SK-N-SH (cell line): ENCODE measurements at regions not wholly inside any gene's neighbourhood (a gene's known extent, or its start where the extent isn't known, plus 50 kb on each side); places are given as distances from the start of the nearest gene placed in this dataset.

Experiments
- CTCF ChIA-PET: fragments of 300-600, 350-600 bp; formaldehyde crosslinking; extraction: SDS; loops from one replicate; lab custom pipeline; 2021; lab: Yijun Ruan, JAX
- POLR2A ChIA-PET: fragments of 350-600 bp; sonication (Branson Sonifier 250); formaldehyde crosslinking; extraction: SDS; loops from one replicate; lab custom pipeline; 2020; ENCODE audit warnings: antibody characterized with exemption, inconsistent platforms; lab: Yijun Ruan, JAX
- DNase-seq: peaks from one replicate; pipeline ENCODE4 v3.0.0; 2012
- H2AFZ ChIP-seq: fragments of 200-600 bp; sonication (generic); 2 replicates; pipeline ENCODE4 v1.8.1; 2016; ENCODE audit warnings: antibody characterized with exemption, mild to moderate bottlenecking, low read depth
- H3F3A ChIP-seq: fragments of 200-600 bp; sonication (generic); replicated peaks from 2 replicates; pipeline ENCODE3; 2016; ENCODE audit warnings: antibody characterized with exemption, mild to moderate bottlenecking; ENCODE audit not compliant: insufficient read depth
- H3K27ac ChIP-seq, 2 experiments: fragments of 200-500 bp in 1 of 2; fragments of 200-600 bp in 1 of 2; sonication (Bioruptor generic) in 1 of 2; sonication (generic), shearing (Covaris generic) in 1 of 2; 2 replicates each; pipeline versions ENCODE4 v1.5.1 to v1.6.1; 2014 to 2016; ENCODE audit warnings: low read depth in 2 of 2, inconsistent platforms in 1 of 2, low read length in 1 of 2, mild to moderate bottlenecking in 1 of 2, mixed read lengths in 1 of 2
- H3K27me3 ChIP-seq: fragments of 200-600 bp; sonication (generic), shearing (Covaris generic); 2 replicates; pipeline ENCODE4 v1.6.1; 2016; ENCODE audit warnings: mixed run types; ENCODE audit not compliant: insufficient read depth
- H3K36me3 ChIP-seq, 2 experiments: fragments of 200-500 bp in 1 of 2; fragments of 200-600 bp in 1 of 2; sonication (Bioruptor generic) in 1 of 2; sonication (generic) in 1 of 2; replicated peaks in 1 of 2; 2 replicates each; pipeline versions ENCODE3 to v1.5.1; 2014 to 2016; ENCODE audit warnings: low read length in 1 of 2, mild to moderate bottlenecking in 1 of 2; ENCODE audit not compliant: insufficient read depth in 2 of 2, control insufficient read depth in 1 of 2
- H3K4me1 ChIP-seq, 2 experiments: fragments of 200-500 bp in 1 of 2; fragments of 200-600 bp in 1 of 2; sonication (Bioruptor generic) in 1 of 2; sonication (generic), shearing (Covaris generic) in 1 of 2; 2 replicates each; pipeline versions ENCODE4 v1.5.1 to v1.6.1; 2014 to 2016; ENCODE audit warnings: low read depth in 1 of 2, low read length in 1 of 2, mixed run types in 1 of 2; ENCODE audit not compliant: insufficient read depth in 2 of 2, control insufficient read depth in 1 of 2
- H3K4me2 ChIP-seq: fragments of 200-600 bp; sonication (generic), shearing (Covaris generic); 2 replicates; pipeline ENCODE4 v1.6.1; 2017; ENCODE audit warnings: mixed run types
- H3K4me3 ChIP-seq, 2 experiments: fragments of 200-500 bp in 1 of 2; fragments of 200-600 bp in 1 of 2; sonication (Bioruptor generic) in 1 of 2; sonication (generic), shearing (Covaris generic) in 1 of 2; 2 replicates each; pipeline versions ENCODE4 v1.5.1 to v1.8.1; 2014 to 2016; ENCODE audit warnings: low read depth in 2 of 2, inconsistent platforms in 1 of 2, low read length in 1 of 2, mild to moderate bottlenecking in 1 of 2, mixed read lengths in 1 of 2, moderate library complexity in 1 of 2
- H3K79me2 ChIP-seq: fragments of 200-600 bp; sonication (generic); 2 replicates; pipeline ENCODE4 v1.8.1; 2017; ENCODE audit warnings: mild to moderate bottlenecking; ENCODE audit not compliant: insufficient read depth
- H3K9ac ChIP-seq: fragments of 200-600 bp; sonication (generic); 2 replicates; pipeline ENCODE4 v1.6.1; 2017; ENCODE audit warnings: mixed run types
- H3K9me2 ChIP-seq: fragments of 200-600 bp; sonication (generic); 2 replicates; pipeline ENCODE4 v1.6.1; 2017; ENCODE audit warnings: mixed run types
- H3K9me3 ChIP-seq: fragments of 200-600 bp; sonication (generic); 2 replicates; pipeline ENCODE4 v1.6.1; 2017; ENCODE audit warnings: mixed run types, mild to moderate bottlenecking, moderate library complexity
- H4K20me1 ChIP-seq: fragments of 200-600 bp; sonication (generic); 2 replicates; pipeline ENCODE4 v1.6.1; 2017; ENCODE audit warnings: mild to moderate bottlenecking, mixed run types; ENCODE audit not compliant: insufficient read depth
- EZH2phosphoT487 ChIP-seq: fragments of 200-600 bp; sonication (generic); IDR thresholded peaks from 2 replicates; pipeline ENCODE4 v1.6.1; 2017; ENCODE audit warnings: low read depth, mixed run types, mild to moderate bottlenecking, antibody characterized with exemption, moderate library complexity, borderline replicate concordance
- FOXJ3 ChIP-seq: sonication (generic); formaldehyde crosslinking; IDR thresholded peaks from 2 replicates; pipeline ENCODE4 v1.5.1; 2020; ENCODE audit warnings: mild to moderate bottlenecking, missing genetic modification reagents
- GABPA ChIP-seq: IDR thresholded peaks from 2 replicates; pipeline ENCODE4 v1.4.0; 2012; ENCODE audit warnings: low read depth, mild to moderate bottlenecking
- IRF3 ChIP-seq: fragments of 150-350 bp; IDR thresholded peaks from 2 replicates; pipeline ENCODE4 v1.6.1; 2016; ENCODE audit warnings: mild to moderate bottlenecking, low read depth, low read length
- NRF1 ChIP-seq: IDR thresholded peaks from 2 replicates; pipeline ENCODE4 v1.6.1; 2012; ENCODE audit warnings: low read depth, mild to moderate bottlenecking, low read length
- RXRA ChIP-seq: IDR thresholded peaks from 2 replicates; pipeline ENCODE4 v1.4.0; 2012; ENCODE audit warnings: low read depth, mild to moderate bottlenecking, borderline replicate concordance
- TEAD4 ChIP-seq: IDR thresholded peaks from 2 replicates; pipeline ENCODE4 v1.4.0; 2012; ENCODE audit warnings: mild to moderate bottlenecking, borderline replicate concordance; ENCODE audit not compliant: insufficient read depth
- WGBS: methylation state at CpG from one replicate; pipeline ENCODE4 v1.1.6; 2017; ENCODE audit warnings: low lambda C conversion rate; 5-methylcytosine and 5-hydroxymethylcytosine counted together
- TF ChIP-seq, protein P1 (sequence below): IDR thresholded peaks from 2 replicates; pipeline ENCODE4 v1.4.0; 2012; ENCODE audit warnings: low read depth, borderline replicate concordance

- H3K79me2 ChIP-seq: no peaks in the 10 kb centered on the region
- no peaks in the 10 kb centered on the region for H3K27me3 ChIP-seq
- no peaks in the 10 kb centered on the region for H3F3A ChIP-seq
- H2AFZ ChIP-seq: no peak overlapping the region
- POLR2A ChIA-PET: no interaction called here
- 10% methylated on average over 5 of the region's 5 CpGs for WGBS
- H3K27ac ChIP-seq: no peak overlapping the region
- H3K9me2 ChIP-seq: no peaks in the 10 kb centered on the region
- CTCF ChIA-PET: interaction anchor here (0.8 kb wide), 1 partner anchor 55 kb away, joined by 4 read pairs; no protein-coding TSS in a partner anchor
- H3K4me2 ChIP-seq: no peak overlapping the region
- peaks cover 0 to 7% of the 10 kb centered on the region in 2 experiments; a peak in 1 of 4 replicates for H3K4me1 ChIP-seq
- no peaks in the 10 kb centered on the region for H3K9me3 ChIP-seq
- no peak overlapping the region for H3K4me3 ChIP-seq
- no peaks in the 10 kb centered on the region for H4K20me1 ChIP-seq
- DNase-seq: no peak
- H3K9ac ChIP-seq: no peak overlapping the region
- no peaks in the 10 kb centered on the region for H3K36me3 ChIP-seq
- TF ChIP-seq, protein P1, sequence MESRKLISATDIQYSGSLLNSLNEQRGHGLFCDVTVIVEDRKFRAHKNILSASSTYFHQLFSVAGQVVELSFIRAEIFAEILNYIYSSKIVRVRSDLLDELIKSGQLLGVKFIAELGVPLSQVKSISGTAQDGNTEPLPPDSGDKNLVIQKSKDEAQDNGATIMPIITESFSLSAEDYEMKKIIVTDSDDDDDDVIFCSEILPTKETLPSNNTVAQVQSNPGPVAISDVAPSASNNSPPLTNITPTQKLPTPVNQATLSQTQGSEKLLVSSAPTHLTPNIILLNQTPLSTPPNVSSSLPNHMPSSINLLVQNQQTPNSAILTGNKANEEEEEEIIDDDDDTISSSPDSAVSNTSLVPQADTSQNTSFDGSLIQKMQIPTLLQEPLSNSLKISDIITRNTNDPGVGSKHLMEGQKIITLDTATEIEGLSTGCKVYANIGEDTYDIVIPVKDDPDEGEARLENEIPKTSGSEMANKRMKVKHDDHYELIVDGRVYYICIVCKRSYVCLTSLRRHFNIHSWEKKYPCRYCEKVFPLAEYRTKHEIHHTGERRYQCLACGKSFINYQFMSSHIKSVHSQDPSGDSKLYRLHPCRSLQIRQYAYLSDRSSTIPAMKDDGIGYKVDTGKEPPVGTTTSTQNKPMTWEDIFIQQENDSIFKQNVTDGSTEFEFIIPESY: no peak
- no peak for TF ChIP-seq GABPA
- TF ChIP-seq FOXJ3 (CRISPR knock-in tag): no peak
These were observed 82.5 kb downstream of the THNSL2 start for GRCh38 chr2:88252646-88253045.

DNA sequence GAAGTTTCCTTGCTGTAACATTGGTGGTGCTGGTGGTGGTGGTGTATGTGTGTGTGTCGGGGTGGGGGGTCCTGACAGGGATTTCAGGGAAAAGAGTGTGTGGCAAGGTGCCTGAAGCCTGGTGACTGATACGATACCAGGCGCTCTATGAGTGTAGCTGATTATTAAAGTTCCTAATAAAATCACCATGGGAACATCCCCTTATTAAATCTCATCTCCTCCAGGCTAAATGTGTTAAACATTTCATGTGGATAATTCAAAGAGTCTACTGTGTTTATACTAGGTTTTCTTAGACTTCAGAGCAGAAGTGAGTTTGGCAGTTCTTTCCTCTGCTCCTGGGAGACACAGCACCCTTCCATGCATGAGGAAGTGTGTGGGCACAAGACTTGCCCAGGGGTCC, 82.0 kb downstream of the THNSL2 start:
- TF ChIP-seq, protein P1: no peak
- TF ChIP-seq EZH2phosphoT487: no peak
- no peak for TF ChIP-seq TEAD4
- no peak for TF ChIP-seq IRF3
- TF ChIP-seq NRF1: no peak
- no peak for TF ChIP-seq RXRA
- H3K27ac ChIP-seq: no peak overlapping the region
- H3F3A ChIP-seq: no peaks in the 10 kb centered on the region
- DNase-seq: no peak
- no peak overlapping the region for H2AFZ ChIP-seq
- ChIA-PET POLR2A (no interaction called here), CTCF (interaction anchor here (0.8 kb wide), 2 partner anchors 60 to 203 kb away, joined by 3 read pairs; no protein-coding TSS in a partner anchor)
- H3K4me3 ChIP-seq: no peak overlapping the region
- 40% methylated on average over 3 of the region's 3 CpGs for WGBS
- no peaks in the 10 kb centered on the region for H3K27me3 ChIP-seq
- H3K4me2 ChIP-seq: no peak overlapping the region
- H4K20me1 ChIP-seq: no peaks in the 10 kb centered on the region
- peaks cover 0 to 7% of the 10 kb centered on the region in 2 experiments; a peak in 1 of 4 replicates for H3K4me1 ChIP-seq
- no peaks in the 10 kb centered on the region for H3K9me3 ChIP-seq
- no peaks in the 10 kb centered on the region for H3K9me2 ChIP-seq
- H3K79me2 ChIP-seq: no peaks in the 10 kb centered on the region
- H3K9ac ChIP-seq: no peak overlapping the region
- H3K36me3 ChIP-seq: no peaks in the 10 kb centered on the region
